GM19238 (cell line): ENCODE measurements at regions not wholly inside any gene's neighbourhood (a gene's known extent, or its start where the extent isn't known, plus 50 kb on each side); places are given as distances from the start of the nearest gene placed in this dataset.
"Not testable (repeated sequence)": the region's sequence is repeated elsewhere in the genome, so short reads cannot be mapped to it uniquely, and the experiment has no call there.

Experiments used
- DNase-seq: peaks from one replicate; pipeline ENCODE4 v3.0.0; 2011; ENCODE audit warnings: low spot score; ENCODE audit not compliant: insufficient read length

GRCh38 chr4:12707381-12708175, 776.6 kb downstream of the RAB28 start:
- DNase-seq: no peak

DNA sequence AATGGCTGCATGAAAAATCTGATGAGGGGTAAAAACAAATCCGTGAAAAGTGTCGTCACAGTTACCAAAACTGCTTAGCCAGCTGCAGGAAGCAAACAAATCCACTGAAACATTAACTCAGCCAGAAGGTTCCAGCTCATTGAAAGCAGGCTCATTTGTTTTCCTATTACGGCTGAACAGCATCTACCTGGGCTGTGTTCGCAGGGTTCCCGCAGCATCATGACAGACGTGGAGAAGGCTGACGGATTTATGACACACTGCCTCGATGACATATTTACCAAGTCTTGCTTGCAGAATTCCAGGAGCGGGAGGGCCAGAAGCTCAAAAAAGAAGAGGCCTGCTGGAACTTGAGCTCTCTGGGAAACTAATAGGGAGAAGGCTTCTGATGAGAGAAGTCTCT, 781.1 kb downstream of the RAB28 start:
- DNase-seq: no peak

DNA sequence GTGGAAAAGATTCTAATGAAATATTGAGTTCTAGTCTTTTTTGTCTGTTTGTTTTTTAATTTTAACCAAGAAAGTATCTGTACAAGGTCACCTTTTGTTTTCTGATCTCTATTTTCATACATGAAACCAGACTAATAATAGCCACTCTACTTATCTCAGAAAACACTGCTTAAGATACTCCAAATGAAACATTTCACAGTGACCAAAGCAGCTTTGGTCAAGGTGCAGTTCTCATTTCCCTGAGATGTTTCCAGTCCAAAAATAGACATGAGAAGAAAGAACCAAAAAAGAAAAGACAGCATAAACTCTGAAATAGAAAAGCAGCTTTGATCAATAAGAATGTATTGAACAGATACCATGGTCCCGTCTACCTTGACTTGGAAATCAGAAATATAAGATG, 782.8 kb downstream of the RAB28 start:
- no peak for DNase-seq

- DNase-seq: no peak
These were observed 786.2 kb downstream of the RAB28 start for GRCh38 chr4:12697970-12698369.

DNA sequence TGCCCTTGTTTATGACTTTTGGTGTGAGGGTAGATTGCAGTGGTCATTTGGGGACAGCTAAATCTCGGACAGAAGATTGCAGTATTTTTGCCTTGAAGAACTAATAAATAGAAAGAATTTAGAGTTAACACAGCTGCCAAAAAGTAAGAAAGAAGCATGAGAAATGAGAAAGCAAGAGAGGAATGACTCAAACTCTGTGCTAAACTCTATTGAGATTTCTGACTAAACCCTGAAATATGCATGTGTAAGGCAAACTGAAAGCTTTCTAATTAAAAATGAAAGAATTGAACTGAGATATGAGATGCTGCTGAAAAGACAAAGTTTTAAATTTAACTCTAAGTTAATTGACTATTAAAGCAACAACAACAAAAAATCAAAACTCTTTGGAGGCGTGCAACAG, 791.3 kb downstream of the RAB28 start:
- DNase-seq: no peak

DNA sequence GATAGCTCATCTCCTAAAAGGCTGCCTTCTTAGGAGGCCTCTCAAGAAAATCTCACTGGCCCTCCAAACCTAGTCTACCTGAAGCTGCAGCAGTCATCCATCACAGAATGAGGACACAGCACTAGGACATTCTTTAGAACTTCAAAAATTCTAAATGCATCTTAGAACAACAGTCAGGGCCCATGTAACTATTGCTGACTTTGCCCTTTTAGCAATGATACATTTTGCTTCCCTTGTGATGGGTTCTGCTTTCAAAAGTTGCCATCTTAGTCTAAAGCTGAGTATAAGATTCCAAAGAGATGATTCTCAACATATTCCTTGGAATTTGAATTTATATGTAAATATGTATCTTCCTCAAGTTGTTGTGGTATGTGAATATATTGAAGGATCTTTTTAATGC, 793.0 kb downstream of the RAB28 start:
- DNase-seq: no peak

GRCh38 chr4:12689457-12689856, 794.7 kb downstream of the RAB28 start:
- no peak for DNase-seq

DNA sequence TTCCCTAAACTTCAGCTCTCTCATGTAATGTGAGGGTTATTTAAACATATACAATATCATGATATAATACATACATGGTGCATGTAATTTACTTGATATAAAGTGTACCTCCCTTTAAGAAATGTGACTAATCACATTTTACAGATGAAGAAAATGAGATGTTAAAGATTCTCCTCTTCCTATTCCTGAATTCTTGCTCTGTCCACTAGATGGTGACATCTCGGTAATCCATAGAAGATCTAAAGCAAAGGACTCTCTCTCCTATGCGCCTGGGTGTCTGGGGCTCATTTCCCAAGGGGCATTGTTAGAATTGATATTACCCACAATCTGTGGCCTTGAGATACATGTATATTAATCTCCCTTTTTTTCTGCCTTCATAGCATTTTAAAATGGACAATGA, 804.9 kb downstream of the RAB28 start:
- DNase-seq: no peak

DNA sequence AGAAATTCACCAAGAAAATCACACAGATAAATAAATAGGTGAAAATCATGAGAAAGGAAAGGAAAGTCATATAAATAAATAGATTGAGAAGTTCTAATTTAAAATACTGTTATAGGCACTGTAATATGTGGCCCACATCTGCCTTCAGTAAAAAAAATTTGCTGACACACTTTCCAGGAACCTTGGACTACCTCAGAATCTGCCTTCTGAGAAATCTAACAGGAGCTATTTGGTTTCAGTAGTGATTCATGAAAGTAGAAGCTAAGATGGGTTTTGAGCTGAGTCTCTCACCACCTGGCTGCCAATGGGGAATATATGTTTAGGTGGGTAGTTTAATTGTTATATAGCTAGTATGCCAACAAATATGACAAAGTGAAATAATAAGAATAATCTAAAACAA, 810.0 kb downstream of the RAB28 start:
- no peak for DNase-seq

DNA sequence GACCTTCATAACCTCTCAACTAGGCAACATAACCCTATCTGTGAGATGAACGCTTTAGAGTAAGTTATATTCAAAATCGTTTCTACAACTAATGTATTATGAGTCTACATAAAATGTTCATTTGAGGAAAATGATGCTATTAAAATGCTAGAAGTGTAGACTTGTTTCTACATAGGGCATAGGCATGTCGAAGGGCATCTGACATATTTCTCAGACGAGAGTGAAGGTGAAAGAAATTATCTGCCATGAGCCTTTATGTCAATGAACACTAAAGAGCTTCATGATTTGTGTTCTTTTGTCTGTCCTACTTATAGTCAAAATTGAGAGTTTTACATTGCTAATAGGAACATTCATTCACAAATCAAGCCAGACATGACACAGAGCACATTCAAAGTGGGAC, 811.8 kb downstream of the RAB28 start:
- DNase-seq: no peak

DNA sequence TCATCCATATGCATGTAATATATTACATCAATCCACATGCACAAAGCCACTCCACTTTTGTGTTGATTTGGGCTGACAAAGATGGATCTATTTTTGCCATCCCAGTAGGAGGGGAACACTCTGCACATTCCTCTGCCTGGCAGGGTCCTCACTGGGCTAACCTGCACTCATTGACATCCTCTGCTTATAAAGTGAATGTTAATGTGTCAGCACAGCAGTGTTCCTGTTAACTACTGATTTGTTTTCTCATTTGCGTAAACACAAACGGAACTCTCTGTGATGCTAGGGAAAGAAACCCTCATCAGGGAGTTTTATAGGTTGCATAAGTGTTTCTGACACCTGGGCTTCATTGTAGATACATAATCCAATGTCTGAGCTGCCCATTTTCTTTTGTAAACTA, 826.0 kb downstream of the RAB28 start:
- no peak for DNase-seq

GRCh38 chr4:12651876-12652275, 832.3 kb downstream of the RAB28 start:
- no peak for DNase-seq

- DNase-seq: no peak
These were observed 838.4 kb downstream of the RAB28 start for GRCh38 chr4:12645732-12646131.

DNA sequence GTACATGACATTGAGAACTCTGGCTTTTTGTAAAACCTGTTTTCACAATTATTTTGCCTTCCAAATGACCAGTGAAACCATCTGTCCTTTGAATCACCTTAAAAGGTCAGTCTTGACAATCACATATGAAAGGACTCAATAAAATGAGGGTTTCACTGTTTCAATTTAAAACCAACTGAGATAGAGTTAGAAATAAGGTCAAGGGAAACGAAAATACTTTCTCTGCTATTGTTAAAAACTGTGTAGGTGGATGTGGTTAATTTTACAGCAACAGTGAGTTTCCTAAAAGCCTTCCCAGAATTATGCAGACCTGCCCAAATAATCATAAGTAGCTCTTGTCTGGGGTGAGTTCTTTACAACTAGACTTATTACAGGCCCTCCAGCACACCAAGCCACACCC, 839.9 kb downstream of the RAB28 start:
- DNase-seq: no peak

GRCh38 chr4:12636191-12636590, 847.9 kb downstream of the RAB28 start:
- no peak for DNase-seq

GRCh38 chr4:12635629-12636028, 848.5 kb downstream of the RAB28 start:
- DNase-seq: no peak

- DNase-seq: peak; percentile 44
These were observed 851.0 kb downstream of the RAB28 start for GRCh38 chr4:12633053-12633651.

DNA sequence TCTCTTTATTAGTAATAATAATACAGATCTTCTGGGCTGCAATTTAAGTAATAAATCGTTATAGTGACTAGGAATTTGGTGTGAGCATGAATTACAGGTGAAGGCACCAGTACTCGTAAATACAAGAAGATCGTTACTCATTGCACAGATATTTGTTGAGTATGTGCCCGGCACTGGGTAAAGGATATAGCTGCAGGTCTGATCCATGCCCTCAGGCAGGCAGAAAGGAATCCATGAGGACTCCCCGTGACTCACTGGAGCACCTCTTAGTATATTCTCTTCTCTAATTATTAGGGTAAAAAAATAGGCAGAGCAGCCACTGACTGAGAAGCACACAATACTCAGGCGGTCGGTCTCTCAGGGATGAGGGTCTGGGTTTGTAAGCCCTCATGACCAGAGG, 868.3 kb downstream of the RAB28 start:
- no peak for DNase-seq

GRCh38 chr4:12612876-12613275, 871.3 kb downstream of the RAB28 start:
- DNase-seq: no peak

DNA sequence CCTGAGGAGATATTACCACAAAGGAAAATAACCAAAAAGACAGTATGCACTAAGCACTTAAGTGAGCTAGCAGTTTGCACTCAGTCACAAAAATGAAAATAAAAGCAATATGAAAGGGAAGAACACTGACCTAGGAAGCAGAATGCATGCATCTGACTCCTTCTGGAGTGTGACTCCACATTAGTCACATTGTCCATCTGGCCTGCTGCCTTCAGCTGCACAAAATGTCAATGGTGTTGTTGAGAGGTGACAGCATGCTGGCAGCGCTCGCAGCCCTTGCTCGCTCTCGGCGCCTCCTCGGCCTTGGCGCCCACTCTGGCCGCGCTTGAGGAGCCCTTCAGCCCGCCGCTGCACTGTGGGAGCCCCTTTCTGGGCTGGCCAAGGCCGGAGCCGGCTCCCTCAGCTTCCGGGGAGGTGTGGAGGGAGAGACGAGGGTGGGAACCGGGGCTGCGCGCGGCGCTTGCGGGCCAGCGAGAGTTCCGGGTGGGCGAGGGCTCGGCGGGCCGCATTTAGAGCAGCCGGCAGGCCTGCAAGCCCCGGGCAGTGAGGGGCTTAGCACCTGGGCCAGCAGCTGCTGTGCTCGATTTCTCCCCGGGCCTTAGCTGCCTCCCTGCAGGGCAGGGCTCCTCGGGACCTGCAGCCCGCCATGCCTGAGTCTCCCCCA, 874.8 kb downstream of the RAB28 start:
- DNase-seq: not testable (repeated sequence)

DNA sequence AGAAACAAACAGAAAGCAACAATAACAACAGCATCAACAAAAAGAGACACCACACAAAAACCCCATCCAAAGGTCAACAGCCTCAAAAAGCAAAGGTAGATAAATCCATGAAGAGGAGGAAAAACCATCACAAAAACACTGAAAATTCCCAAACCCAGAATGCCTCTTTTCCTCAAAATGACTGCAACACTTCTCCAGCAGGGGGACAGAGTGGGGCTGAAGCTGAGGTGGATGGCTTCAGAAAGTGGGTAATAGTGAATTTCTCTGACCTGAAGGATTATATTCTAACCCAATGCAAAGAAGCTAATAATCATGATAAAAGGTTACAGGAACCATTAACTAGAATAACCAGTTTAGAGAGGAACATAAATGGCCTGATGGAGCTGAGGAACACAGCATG, 888.2 kb downstream of the RAB28 start:
- no peak for DNase-seq

DNA sequence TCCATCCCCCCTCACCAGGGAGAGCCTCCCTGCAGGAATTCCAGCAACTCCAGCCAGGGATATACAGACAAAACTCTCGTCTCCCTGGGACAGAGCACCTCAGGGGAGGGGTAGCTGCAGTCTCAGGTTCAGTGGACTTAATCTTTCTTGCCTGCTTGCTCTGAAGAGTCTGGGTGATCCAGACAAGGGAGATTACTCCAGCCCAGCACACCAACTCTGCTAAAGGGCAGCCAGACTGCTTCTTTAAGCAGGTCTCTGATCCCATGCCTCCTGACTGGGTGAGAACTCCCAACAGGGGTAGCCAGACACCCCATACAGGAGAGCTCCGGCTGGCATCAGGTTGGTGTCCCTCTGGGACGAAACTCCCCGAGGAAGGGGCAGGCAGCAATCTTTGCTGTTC, 888.7 kb downstream of the RAB28 start:
- no peak for DNase-seq

DNA sequence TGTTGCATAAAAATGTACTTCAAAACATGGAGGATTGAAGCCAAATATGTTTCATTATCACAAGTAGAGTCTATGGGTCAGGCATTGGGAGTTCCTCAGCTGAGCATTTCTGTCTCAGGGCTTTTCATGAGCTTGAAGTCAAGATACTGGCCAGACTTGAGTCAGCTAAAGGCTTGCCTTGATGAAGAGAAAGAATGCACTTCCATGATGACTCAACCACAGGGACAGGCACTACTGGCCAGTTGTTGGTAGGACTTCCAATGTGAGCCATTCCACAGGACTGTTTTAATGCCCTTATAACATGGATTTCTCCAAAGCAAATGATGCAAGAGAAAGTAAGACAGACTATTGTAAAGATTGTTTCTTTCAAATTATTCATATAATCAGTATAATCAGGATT, 895.6 kb downstream of the RAB28 start:
- DNase-seq: no peak
